ENCODE measurements at regions not wholly inside any gene's neighbourhood (a gene's known extent, or its start where the extent isn't known, plus 50 kb on each side); places are given as distances from the start of the nearest gene placed in this dataset.

GRCh38 chr11:38582756-38583155, 1984.7 kb upstream of the RAG2 start:
- Histone ChIP-seq H3K4me1 (no peaks in the 10 kb centered on the region), H3K27ac (no peak overlapping the region), H3K36me3 (no peaks in the 10 kb centered on the region), H3K27me3 (replicated peaks in 1 of 7) (no peaks in the 10 kb centered on the region), H3K4me3 (no peak overlapping the region), H3K9me3 (peaks cover 0 to 28% (median 13%) of the 10 kb centered on the region in 8 donors)
- no peak for DNase-seq
- no peak for TF ChIP-seq POLR2A (IDR thresholded peaks at IDR 0.05)
- TF ChIP-seq POLR2AphosphoS5 (IDR thresholded peaks at IDR 0.05), result no peak
- TF ChIP-seq, protein P1, sequence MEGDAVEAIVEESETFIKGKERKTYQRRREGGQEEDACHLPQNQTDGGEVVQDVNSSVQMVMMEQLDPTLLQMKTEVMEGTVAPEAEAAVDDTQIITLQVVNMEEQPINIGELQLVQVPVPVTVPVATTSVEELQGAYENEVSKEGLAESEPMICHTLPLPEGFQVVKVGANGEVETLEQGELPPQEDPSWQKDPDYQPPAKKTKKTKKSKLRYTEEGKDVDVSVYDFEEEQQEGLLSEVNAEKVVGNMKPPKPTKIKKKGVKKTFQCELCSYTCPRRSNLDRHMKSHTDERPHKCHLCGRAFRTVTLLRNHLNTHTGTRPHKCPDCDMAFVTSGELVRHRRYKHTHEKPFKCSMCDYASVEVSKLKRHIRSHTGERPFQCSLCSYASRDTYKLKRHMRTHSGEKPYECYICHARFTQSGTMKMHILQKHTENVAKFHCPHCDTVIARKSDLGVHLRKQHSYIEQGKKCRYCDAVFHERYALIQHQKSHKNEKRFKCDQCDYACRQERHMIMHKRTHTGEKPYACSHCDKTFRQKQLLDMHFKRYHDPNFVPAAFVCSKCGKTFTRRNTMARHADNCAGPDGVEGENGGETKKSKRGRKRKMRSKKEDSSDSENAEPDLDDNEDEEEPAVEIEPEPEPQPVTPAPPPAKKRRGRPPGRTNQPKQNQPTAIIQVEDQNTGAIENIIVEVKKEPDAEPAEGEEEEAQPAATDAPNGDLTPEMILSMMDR (IDR thresholded peaks at IDR 0.05 in 8 of 11, conservative IDR thresholded peaks at IDR 0.05 in 3 of 11), result no peak
- 52 to 79% (median 74%) methylated on average over 3 of the region's 3 CpGs for WGBS, 5 donors
- intact Hi-C loops (cut with DNase I; ENCODE audit: low total_unique reads), result no loop called here

- TF ChIP-seq, protein P1 (IDR thresholded peaks at IDR 0.05 in 8 of 11, conservative IDR thresholded peaks at IDR 0.05 in 3 of 11), result no peak
- TF ChIP-seq POLR2A (IDR thresholded peaks at IDR 0.05), result no peak
- TF ChIP-seq POLR2AphosphoS5 (IDR thresholded peaks at IDR 0.05), result no peak
- H3K27ac ChIP-seq, result no peak overlapping the region
- intact Hi-C loops (cut with DNase I; ENCODE audit: low total_unique reads), result no loop called here
- H3K9me3 ChIP-seq, result peaks cover 0 to 34% (median 18%) of the 10 kb centered on the region in 8 donors
- H3K27me3 ChIP-seq (replicated peaks in 1 of 7), result no peaks in the 10 kb centered on the region
- no peak overlapping the region for H3K4me3 ChIP-seq
- H3K36me3 ChIP-seq, result no peaks in the 10 kb centered on the region
- no peak for DNase-seq
- H3K4me1 ChIP-seq, result no peaks in the 10 kb centered on the region
These were observed 1984.1 kb upstream of the RAG2 start for GRCh38 chr11:38582151-38582550.

DNA sequence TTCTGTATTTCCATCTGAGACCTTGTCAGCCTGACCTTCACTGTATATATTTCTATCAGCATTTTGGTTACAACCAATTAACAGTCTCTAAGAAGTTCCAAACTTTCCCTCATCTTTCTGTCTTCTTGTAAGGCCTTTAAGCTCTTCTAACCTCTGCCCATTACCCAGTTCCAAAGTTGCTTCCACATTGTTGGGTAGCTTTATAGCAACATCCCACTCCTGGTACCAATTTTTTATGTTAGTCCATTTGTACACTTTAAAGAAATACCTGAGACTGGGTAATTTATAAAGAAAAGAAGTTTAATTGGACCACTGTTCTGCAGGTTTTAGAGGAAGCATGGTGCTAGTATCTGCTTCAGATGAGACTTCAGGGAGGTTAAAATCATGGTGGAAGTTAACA, 1979.7 kb upstream of the RAG2 start:
- intact Hi-C loops (cut with DNase I; ENCODE audit: low total_unique reads), result no loop called here
- Histone ChIP-seq H3K9me3 (peaks cover 0 to 41% (median 31%) of the 10 kb centered on the region in 8 donors), H3K27me3 (replicated peaks in 1 of 7) (no peaks in the 10 kb centered on the region), H3K27ac (no peak overlapping the region), H3K4me3 (no peak overlapping the region), H3K36me3 (no peaks in the 10 kb centered on the region), H3K4me1 (no peaks in the 10 kb centered on the region)
- DNase-seq, result no peak
- TF ChIP-seq, protein P1 (IDR thresholded peaks at IDR 0.05 in 8 of 11, conservative IDR thresholded peaks at IDR 0.05 in 3 of 11), result no peak
- TF ChIP-seq POLR2AphosphoS5 (IDR thresholded peaks at IDR 0.05) (no peak), POLR2A (IDR thresholded peaks at IDR 0.05) (no peak)

GRCh38 chr11:38562562-38562961, 1964.5 kb upstream of the RAG2 start:
- Histone ChIP-seq H3K36me3 (no peaks in the 10 kb centered on the region), H3K9me3 (peaks cover 0 to 14% (median 0%) of the 10 kb centered on the region in 8 donors), H3K4me3 (no peak overlapping the region), H3K4me1 (no peaks in the 10 kb centered on the region), H3K27me3 (replicated peaks in 1 of 7) (no peaks in the 10 kb centered on the region), H3K27ac (no peak overlapping the region)
- 64 to 78% (median 69%) methylated on average over 3 of the region's 3 CpGs for WGBS, 5 donors
- TF ChIP-seq POLR2AphosphoS5 (IDR thresholded peaks at IDR 0.05) (no peak), POLR2A (IDR thresholded peaks at IDR 0.05) (no peak)
- TF ChIP-seq, protein P1 (IDR thresholded peaks at IDR 0.05 in 8 of 11, conservative IDR thresholded peaks at IDR 0.05 in 3 of 11), result no peak
- DNase-seq, result no peak
- intact Hi-C loops (cut with DNase I; ENCODE audit: low total_unique reads), result no loop called here

Data from spleen (tissue), 11 donors.